ENCODE measurements at regions not wholly inside any gene's neighbourhood (a gene's known extent, or its start where the extent isn't known, plus 50 kb on each side); places are given as distances from the start of the nearest gene placed in this dataset.

Small RNAs in the stretch of these regions (small RNA-seq; reads per million reads assigned to genes)
- gene AL596327.1 (0 reads per million in 2 experiments), gene SEPT2P1 (0 to 0.24 reads per million in 2 experiments)

All from SK-MEL-5 (cell line).